CD14-positive monocyte (primary cell): ENCODE measurements at regions not wholly inside any gene's neighbourhood (a gene's known extent, or its start where the extent isn't known, plus 50 kb on each side); places are given as distances from the start of the nearest gene placed in this dataset.
A peak's percentile ranks its signal among the peaks of the same experiment; 100 is the strongest.

Experiments
- DNase-seq, 3 donors: peaks; one replicate each; pipeline ENCODE4 v3.0.0-alpha.2; 2011 to 2022
- H2AFZ ChIP-seq: 2 replicates; pipeline ENCODE4 v1.6.0; 2012; ENCODE audit warnings: mild to moderate bottlenecking, low read depth, low read length, inconsistent platforms; ENCODE audit not compliant: insufficient read depth, poor library complexity, severe bottlenecking
- H3K27ac ChIP-seq, 2 donors: 1 replicate in 1 of 2; 2 replicates in 1 of 2; pipeline ENCODE4 v1.5.1; 2012 to 2013; ENCODE audit warnings: low read length in 2 of 2, control low read depth in 1 of 2, inconsistent platforms in 1 of 2, low read depth in 1 of 2, mild to moderate bottlenecking in 1 of 2
- H3K27me3 ChIP-seq, 2 donors: one replicate each; pipeline versions ENCODE4 v1.6.0 to v1.6.1; 2011 to 2013; ENCODE audit warnings: low read length in 2 of 2; ENCODE audit not compliant: control insufficient read depth in 2 of 2, insufficient read depth in 2 of 2
- H3K36me3 ChIP-seq, 2 donors: replicated peaks in 1 of 2; 1 replicate in 1 of 2; 2 replicates in 1 of 2; pipeline versions ENCODE4 v1.5.1 to v1.6.1; 2012 to 2013; ENCODE audit warnings: low read length in 2 of 2, control low read depth in 1 of 2, inconsistent platforms in 1 of 2, mild to moderate bottlenecking in 1 of 2; ENCODE audit not compliant: insufficient read depth in 2 of 2, control insufficient read depth in 1 of 2
- H3K4me1 ChIP-seq, 2 donors: 1 replicate in 1 of 2; 2 replicates in 1 of 2; pipeline versions ENCODE4 v1.5.1 to v1.6.1; 2012 to 2013; ENCODE audit warnings: low read length in 2 of 2, control low read depth in 1 of 2, inconsistent platforms in 1 of 2, mild to moderate bottlenecking in 1 of 2, moderate library complexity in 1 of 2; ENCODE audit not compliant: insufficient read depth in 2 of 2, control insufficient read depth in 1 of 2
- H3K4me2 ChIP-seq: replicated peaks from 2 replicates; pipeline ENCODE3; 2012; ENCODE audit warnings: low read length, moderate library complexity, mild to moderate bottlenecking; ENCODE audit not compliant: poor library complexity, severe bottlenecking; ENCODE audit errors: extremely low read depth
- H3K4me3 ChIP-seq, 3 experiments: fragments of 200-600 bp in 1 of 3; sonication (generic) in 1 of 3; replicated peaks in 1 of 3; 1 replicate in 2 of 3; 2 replicates in 1 of 3; pipeline ENCODE4 v1.5.1; 2011 to 2013; ENCODE audit warnings: low read length in 3 of 3, mild to moderate bottlenecking in 3 of 3, control low read depth in 2 of 3, low read depth in 2 of 3, inconsistent platforms in 1 of 3, moderate library complexity in 1 of 3
- H3K79me2 ChIP-seq: 2 replicates; pipeline ENCODE4 v1.6.0; 2012; ENCODE audit warnings: mild to moderate bottlenecking, control low read depth, inconsistent platforms, low read length, moderate library complexity; ENCODE audit not compliant: insufficient read depth
- H3K9ac ChIP-seq: 2 replicates; pipeline ENCODE4 v1.6.0; 2017; ENCODE audit warnings: low read length, mild to moderate bottlenecking; ENCODE audit not compliant: insufficient read depth, poor library complexity, severe bottlenecking
- H3K9me3 ChIP-seq, 2 donors: replicated peaks in 1 of 2; 1 replicate in 1 of 2; 2 replicates in 1 of 2; pipeline versions ENCODE4 v1.5.1 to v1.6.1; 2012 to 2013; ENCODE audit warnings: low read length in 2 of 2, control low read depth in 1 of 2; ENCODE audit not compliant: control insufficient read depth in 1 of 2, insufficient read depth in 1 of 2
- H4K20me1 ChIP-seq: 2 replicates; pipeline ENCODE4 v1.6.0; 2012; ENCODE audit warnings: mild to moderate bottlenecking, low read length, control low read depth, moderate library complexity; ENCODE audit not compliant: insufficient read depth
- H3K27ac Mint-ChIP-seq, 7 donors: one replicate each; pipeline ENCODE4 v1.8.0; 2020; ENCODE audit warnings: mild to moderate bottlenecking in 7 of 7, mixed read lengths in 7 of 7, moderate library complexity in 6 of 7, inconsistent platforms in 2 of 7
- H3K27me3 Mint-ChIP-seq, 3 donors: one replicate each; pipeline ENCODE4 v1.8.0; 2021 to 2022; ENCODE audit warnings: low read depth in 3 of 3, mild to moderate bottlenecking in 3 of 3, mixed read lengths in 3 of 3, moderate library complexity in 3 of 3, inconsistent platforms in 1 of 3
- H3K36me3 Mint-ChIP-seq, 2 donors: one replicate each; pipeline ENCODE4 v1.8.0; 2020; ENCODE audit warnings: mixed read lengths in 2 of 2, inconsistent platforms in 1 of 2, mild to moderate bottlenecking in 1 of 2
- H3K4me1 Mint-ChIP-seq: one replicate; pipeline ENCODE4 v1.8.0; 2020; ENCODE audit warnings: mild to moderate bottlenecking, mixed read lengths
- H3K4me3 Mint-ChIP-seq, 2 donors: one replicate each; pipeline ENCODE4 v1.8.0; 2020; ENCODE audit warnings: mild to moderate bottlenecking in 2 of 2, mixed read lengths in 2 of 2, moderate library complexity in 1 of 2
- H3K9me3 Mint-ChIP-seq, 7 donors: one replicate each; pipeline ENCODE4 v1.8.0; 2020 to 2022; ENCODE audit warnings: mixed read lengths in 7 of 7, mild to moderate bottlenecking in 6 of 7, moderate library complexity in 6 of 7, inconsistent platforms in 2 of 7
- WGBS: methylation state at CpG from one replicate; pipeline ENCODE4 v1.1.5; 2013; ENCODE audit warnings: missing lambda C conversion rate; ENCODE audit not compliant: insufficient coverage; 5-methylcytosine and 5-hydroxymethylcytosine counted together
- intact Hi-C, 2 donors: fragments of 100-400 bp; cut with micrococcal nuclease; formaldehyde crosslinking; loops; one replicate each; pipeline versions ENCODE4 v1.15.0 to v1.15.1; 2023
- TF ChIP-seq, protein P1 (sequence below): fragments of 200-600 bp; IDR thresholded peaks from one replicate; pipeline ENCODE4 v1.8.0; 2022; ENCODE audit warnings: antibody characterized with exemption, mild to moderate bottlenecking

DNA sequence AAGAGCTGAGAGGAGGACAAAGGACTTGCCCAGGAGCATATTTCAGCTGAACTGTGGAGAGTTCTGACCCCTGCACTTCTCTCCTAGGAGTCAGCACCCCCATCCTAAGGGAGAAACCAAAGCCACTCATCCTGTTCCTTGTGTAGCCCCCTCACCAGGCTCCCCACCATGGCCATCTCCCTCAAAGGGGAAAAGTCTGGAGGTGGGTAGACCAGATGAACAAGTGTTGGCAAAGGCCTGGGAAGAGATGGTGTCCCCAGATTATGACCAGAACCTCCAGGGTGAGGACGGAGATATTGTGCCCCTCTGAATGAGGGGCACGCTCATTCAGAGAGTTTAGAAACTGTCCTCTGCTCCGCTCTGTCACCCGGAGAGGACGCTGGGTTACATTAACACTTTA, 880.0 kb downstream of the BRD1 start:
- TF ChIP-seq, protein P1, sequence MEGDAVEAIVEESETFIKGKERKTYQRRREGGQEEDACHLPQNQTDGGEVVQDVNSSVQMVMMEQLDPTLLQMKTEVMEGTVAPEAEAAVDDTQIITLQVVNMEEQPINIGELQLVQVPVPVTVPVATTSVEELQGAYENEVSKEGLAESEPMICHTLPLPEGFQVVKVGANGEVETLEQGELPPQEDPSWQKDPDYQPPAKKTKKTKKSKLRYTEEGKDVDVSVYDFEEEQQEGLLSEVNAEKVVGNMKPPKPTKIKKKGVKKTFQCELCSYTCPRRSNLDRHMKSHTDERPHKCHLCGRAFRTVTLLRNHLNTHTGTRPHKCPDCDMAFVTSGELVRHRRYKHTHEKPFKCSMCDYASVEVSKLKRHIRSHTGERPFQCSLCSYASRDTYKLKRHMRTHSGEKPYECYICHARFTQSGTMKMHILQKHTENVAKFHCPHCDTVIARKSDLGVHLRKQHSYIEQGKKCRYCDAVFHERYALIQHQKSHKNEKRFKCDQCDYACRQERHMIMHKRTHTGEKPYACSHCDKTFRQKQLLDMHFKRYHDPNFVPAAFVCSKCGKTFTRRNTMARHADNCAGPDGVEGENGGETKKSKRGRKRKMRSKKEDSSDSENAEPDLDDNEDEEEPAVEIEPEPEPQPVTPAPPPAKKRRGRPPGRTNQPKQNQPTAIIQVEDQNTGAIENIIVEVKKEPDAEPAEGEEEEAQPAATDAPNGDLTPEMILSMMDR, result no peak
- Histone ChIP-seq H4K20me1 (no peaks in the 10 kb centered on the region), H3K4me1 (no peaks in the 10 kb centered on the region), H3K9ac (no peak overlapping the region), H3K4me3 (no peak overlapping the region), H3K9me3 (no peaks in the 10 kb centered on the region), H2AFZ (no peak overlapping the region), H3K79me2 (no peaks in the 10 kb centered on the region), H3K27ac (no peak overlapping the region), H3K27me3 (no peaks in the 10 kb centered on the region), H3K4me2 (no peak overlapping the region), H3K36me3 (no peaks in the 10 kb centered on the region)
- H3K4me1 Mint-ChIP-seq, result no peaks in the 10 kb centered on the region
- WGBS, result 67% methylated on average over 2 of the region's 5 CpGs
- no peaks in the 10 kb centered on the region for H3K36me3 Mint-ChIP-seq
- H3K4me3 Mint-ChIP-seq, result peak overlapping the region in 1 of 2 donors; percentile 45
- intact Hi-C loops, result no loop called here
- H3K27me3 Mint-ChIP-seq, result peaks cover 0 to 8% (median 3%) of the 10 kb centered on the region in 3 donors
- H3K27ac Mint-ChIP-seq, result no peak overlapping the region
- DNase-seq, result no peak
- H3K9me3 Mint-ChIP-seq, result peaks cover 0 to 4% (median 0%) of the 10 kb centered on the region in 7 donors

DNA sequence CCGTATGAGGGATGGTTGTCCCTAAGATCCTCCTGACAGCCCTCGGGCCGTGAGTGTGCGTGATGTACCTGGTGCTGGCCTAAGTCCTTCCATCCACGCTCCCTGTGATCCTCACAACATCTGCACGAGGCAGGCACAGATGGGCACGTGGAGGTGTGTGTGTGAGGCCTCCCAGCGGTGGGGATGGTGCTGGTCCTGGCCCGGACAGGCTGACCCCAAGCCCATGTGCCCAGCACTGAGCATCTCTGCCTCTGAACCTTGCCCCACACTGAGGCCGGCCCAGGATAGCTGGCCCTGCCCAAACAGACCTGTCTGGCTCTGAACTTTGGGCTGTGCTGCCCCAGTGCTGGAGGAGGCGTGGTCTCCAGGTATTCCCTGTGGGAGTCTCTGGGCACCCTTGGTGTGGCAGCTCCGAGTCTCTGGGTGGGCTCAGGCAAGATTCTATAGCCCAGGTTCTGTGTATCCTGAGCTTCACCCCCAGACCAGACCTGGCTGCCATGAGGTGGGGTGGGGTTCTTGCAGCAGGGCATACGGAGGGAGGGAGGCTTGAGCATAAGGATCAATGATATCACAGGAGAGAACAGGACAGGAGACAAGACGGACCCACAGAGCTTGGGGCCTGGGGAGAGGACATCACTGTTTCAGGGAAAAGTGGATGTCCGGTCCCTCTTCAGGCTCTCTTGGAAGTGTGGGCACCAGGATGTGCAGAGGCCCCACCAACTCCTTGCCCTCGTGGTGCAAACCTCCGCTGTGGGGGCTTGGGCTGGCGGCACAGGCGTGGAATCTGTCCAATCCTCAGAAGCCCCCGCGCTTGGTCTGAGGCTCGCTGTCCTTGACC, 881.8 kb downstream of the BRD1 start:
- TF ChIP-seq, protein P1, result no peak
- Histone ChIP-seq H3K36me3 (no peaks in the 10 kb centered on the region), H3K27me3 (no peaks in the 10 kb centered on the region), H3K4me1 (no peaks in the 10 kb centered on the region), H4K20me1 (no peaks in the 10 kb centered on the region), H2AFZ (no peak overlapping the region), H3K4me3 (no peak overlapping the region), H3K79me2 (no peaks in the 10 kb centered on the region), H3K9me3 (no peaks in the 10 kb centered on the region), H3K9ac (no peak overlapping the region), H3K4me2 (no peak overlapping the region), H3K27ac (no peak overlapping the region)
- no peaks in the 10 kb centered on the region for H3K4me1 Mint-ChIP-seq
- H3K4me3 Mint-ChIP-seq, result no peak overlapping the region
- H3K9me3 Mint-ChIP-seq, result peaks cover 0 to 1% (median 0%) of the 10 kb centered on the region in 7 donors
- no peaks in the 10 kb centered on the region for H3K36me3 Mint-ChIP-seq
- no peak for DNase-seq
- H3K27ac Mint-ChIP-seq, result no peak overlapping the region
- WGBS, result 84% methylated on average over 16 of the region's 22 CpGs
- H3K27me3 Mint-ChIP-seq, result peaks cover 0 to 9% (median 3%) of the 10 kb centered on the region in 3 donors
- intact Hi-C loops, result no loop called here
